Esophagus muscularis mucosa (tissue), 3 donors: ENCODE measurements at regions not wholly inside any gene's neighbourhood (a gene's known extent, or its start where the extent isn't known, plus 50 kb on each side); places are given as distances from the start of the nearest gene placed in this dataset.

Source experiments
- POLR2A ChIP-seq: fragments of 450-650 bp; IDR thresholded peaks from one replicate; pipeline ENCODE4 v1.6.1; 2017; ENCODE audit warnings: antibody characterized with exemption, moderate library complexity, mild to moderate bottlenecking, low read depth
- POLR2AphosphoS5 ChIP-seq, 2 donors: sonication (generic); formaldehyde crosslinking; IDR thresholded peaks; one replicate each; pipeline ENCODE4 v1.6.1; 2017; ENCODE audit warnings: antibody characterized with exemption in 2 of 2
- TF ChIP-seq, protein P1 (sequence below), 3 experiments: fragments of 200-600 bp in 2 of 3; fragments of 450-650 bp in 1 of 3; sonication (generic) in 2 of 3; IDR thresholded peaks; one replicate each; pipeline ENCODE4 v1.5.1; 2017 to 2019; ENCODE audit warnings: antibody characterized with exemption in 3 of 3, mild to moderate bottlenecking in 2 of 3, moderate library complexity in 1 of 3

DNA sequence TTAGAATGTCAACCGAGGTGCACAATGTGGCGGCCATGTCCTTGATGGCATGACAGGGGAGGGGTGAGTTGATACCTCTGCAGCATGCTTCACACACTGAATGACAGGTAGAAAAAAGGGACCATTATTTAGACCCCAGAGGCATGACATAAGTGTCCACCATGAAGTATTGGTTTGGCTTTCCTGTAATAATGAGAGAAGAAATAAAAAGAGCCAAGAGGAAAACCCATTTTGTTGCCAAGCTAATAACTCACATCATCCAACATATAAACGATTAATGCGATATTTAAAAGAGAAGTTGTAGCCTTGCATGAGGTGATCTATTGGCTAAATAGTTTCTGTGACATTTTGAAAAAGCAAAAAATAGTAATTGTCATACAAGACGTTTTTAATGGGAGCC is 343.4 kb downstream of the LRIG3 start:
- TF ChIP-seq, protein P1, sequence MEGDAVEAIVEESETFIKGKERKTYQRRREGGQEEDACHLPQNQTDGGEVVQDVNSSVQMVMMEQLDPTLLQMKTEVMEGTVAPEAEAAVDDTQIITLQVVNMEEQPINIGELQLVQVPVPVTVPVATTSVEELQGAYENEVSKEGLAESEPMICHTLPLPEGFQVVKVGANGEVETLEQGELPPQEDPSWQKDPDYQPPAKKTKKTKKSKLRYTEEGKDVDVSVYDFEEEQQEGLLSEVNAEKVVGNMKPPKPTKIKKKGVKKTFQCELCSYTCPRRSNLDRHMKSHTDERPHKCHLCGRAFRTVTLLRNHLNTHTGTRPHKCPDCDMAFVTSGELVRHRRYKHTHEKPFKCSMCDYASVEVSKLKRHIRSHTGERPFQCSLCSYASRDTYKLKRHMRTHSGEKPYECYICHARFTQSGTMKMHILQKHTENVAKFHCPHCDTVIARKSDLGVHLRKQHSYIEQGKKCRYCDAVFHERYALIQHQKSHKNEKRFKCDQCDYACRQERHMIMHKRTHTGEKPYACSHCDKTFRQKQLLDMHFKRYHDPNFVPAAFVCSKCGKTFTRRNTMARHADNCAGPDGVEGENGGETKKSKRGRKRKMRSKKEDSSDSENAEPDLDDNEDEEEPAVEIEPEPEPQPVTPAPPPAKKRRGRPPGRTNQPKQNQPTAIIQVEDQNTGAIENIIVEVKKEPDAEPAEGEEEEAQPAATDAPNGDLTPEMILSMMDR (IDR thresholded peaks at IDR 0.05): no peak
- TF ChIP-seq POLR2AphosphoS5 (IDR thresholded peaks at IDR 0.05) (no peak), POLR2A (no peak)
